C4-2B (cell line): ENCODE measurements at regions not wholly inside any gene's neighbourhood (a gene's known extent, or its start where the extent isn't known, plus 50 kb on each side); places are given as distances from the start of the nearest gene placed in this dataset.
"Not testable (repeated sequence)": the region's sequence is repeated elsewhere in the genome, so short reads cannot be mapped to it uniquely, and the experiment has no call there.

Experiments used
- CTCF ChIP-seq: fragments of 450-650 bp; conservative IDR thresholded peaks from 2 replicates; pipeline ENCODE4 v1.5.1; 2017; ENCODE audit warnings: mild to moderate bottlenecking
- ZFX ChIP-seq: fragments of 450-650 bp; IDR thresholded peaks from 2 replicates; pipeline ENCODE4 v1.6.1; 2017

DNA sequence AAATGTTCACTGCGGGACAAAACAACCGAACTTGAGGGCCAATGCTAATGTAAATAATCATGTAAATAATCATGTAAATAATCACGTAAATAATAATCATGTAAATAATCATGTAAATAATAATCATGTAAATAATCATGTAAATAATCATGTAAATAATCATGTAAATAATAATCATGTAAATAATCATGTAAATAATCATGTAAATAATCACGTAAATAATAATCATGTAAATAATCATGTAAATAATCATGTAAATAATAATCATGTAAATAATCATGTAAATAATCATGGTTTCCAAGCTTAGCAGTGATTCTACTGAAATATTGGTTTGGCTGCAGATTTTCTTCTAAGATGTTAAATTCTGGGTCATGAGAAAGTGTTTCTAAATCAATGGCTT, 507.1 kb downstream of the ZNF516 start:
- TF ChIP-seq CTCF, ZFX: not testable (repeated sequence)
